ENCODE measurements at regions not wholly inside any gene's neighbourhood (a gene's known extent, or its start where the extent isn't known, plus 50 kb on each side); places are given as distances from the start of the nearest gene placed in this dataset.

- TF ChIP-seq, protein P1, sequence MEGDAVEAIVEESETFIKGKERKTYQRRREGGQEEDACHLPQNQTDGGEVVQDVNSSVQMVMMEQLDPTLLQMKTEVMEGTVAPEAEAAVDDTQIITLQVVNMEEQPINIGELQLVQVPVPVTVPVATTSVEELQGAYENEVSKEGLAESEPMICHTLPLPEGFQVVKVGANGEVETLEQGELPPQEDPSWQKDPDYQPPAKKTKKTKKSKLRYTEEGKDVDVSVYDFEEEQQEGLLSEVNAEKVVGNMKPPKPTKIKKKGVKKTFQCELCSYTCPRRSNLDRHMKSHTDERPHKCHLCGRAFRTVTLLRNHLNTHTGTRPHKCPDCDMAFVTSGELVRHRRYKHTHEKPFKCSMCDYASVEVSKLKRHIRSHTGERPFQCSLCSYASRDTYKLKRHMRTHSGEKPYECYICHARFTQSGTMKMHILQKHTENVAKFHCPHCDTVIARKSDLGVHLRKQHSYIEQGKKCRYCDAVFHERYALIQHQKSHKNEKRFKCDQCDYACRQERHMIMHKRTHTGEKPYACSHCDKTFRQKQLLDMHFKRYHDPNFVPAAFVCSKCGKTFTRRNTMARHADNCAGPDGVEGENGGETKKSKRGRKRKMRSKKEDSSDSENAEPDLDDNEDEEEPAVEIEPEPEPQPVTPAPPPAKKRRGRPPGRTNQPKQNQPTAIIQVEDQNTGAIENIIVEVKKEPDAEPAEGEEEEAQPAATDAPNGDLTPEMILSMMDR (IDR thresholded peaks at IDR 0.05): no peak
- no peak for TF ChIP-seq POLR2AphosphoS5 (IDR thresholded peaks at IDR 0.05)
Measured at GRCh38 chr18:25604196-25604893, 252.4 kb upstream of the ZNF521 start.
